Islet of Langerhans (tissue), 1 donor: ENCODE measurements at regions not wholly inside any gene's neighbourhood (a gene's known extent, or its start where the extent isn't known, plus 50 kb on each side); places are given as distances from the start of the nearest gene placed in this dataset.
"Not testable (repeated sequence)": the region's sequence is repeated elsewhere in the genome, so short reads cannot be mapped to it uniquely, and the experiment has no call there.

Experiments used
- FAIRE-seq: peaks from one replicate; lab custom pipeline; 2011; peaks lifted over from hg19 to GRCh38; lab: Jason Lieb, UNC

GRCh38 chr14:37712476-37712860 lies 117.0 kb downstream of the TTC6 start:
- FAIRE-seq = not testable (repeated sequence)

GRCh38 chr14:37712976-37713431 lies 117.6 kb downstream of the TTC6 start:
- no peak for FAIRE-seq

GRCh38 chr14:37720131-37720530 lies 124.7 kb downstream of the TTC6 start:
- no peak for FAIRE-seq

- no peak for FAIRE-seq
These were observed 126.7 kb downstream of the TTC6 start for GRCh38 chr14:37721976-37722659.

- no peak for FAIRE-seq
These were observed 128.1 kb downstream of the TTC6 start for GRCh38 chr14:37723515-37723914.

- peak; percentile 30 for FAIRE-seq
These were observed 131.3 kb downstream of the TTC6 start for GRCh38 chr14:37726708-37727107.

GRCh38 chr14:37729218-37729617 lies 133.8 kb downstream of the TTC6 start:
- no peak for FAIRE-seq

GRCh38 chr14:37731094-37731493 lies 135.7 kb downstream of the TTC6 start:
- no peak for FAIRE-seq

- FAIRE-seq = no peak
These were observed 150.2 kb downstream of the TTC6 start for GRCh38 chr14:37745657-37746056.

- no peak for FAIRE-seq
These were observed 150.9 kb downstream of the TTC6 start for GRCh38 chr14:37746140-37746832.

- no peak for FAIRE-seq
These were observed 158.0 kb downstream of the TTC6 start for GRCh38 chr14:37753459-37753858.

- FAIRE-seq = not testable (repeated sequence)
These were observed 164.8 kb downstream of the TTC6 start for GRCh38 chr14:37760275-37760674.

GRCh38 chr14:37763266-37763665 lies 167.8 kb downstream of the TTC6 start:
- no peak for FAIRE-seq

- FAIRE-seq = not testable (repeated sequence)
These were observed 176.9 kb downstream of the TTC6 start for GRCh38 chr14:37772283-37772682.

- no peak for FAIRE-seq
These were observed 181.5 kb downstream of the TTC6 start for GRCh38 chr14:37776791-37777499.

GRCh38 chr14:37778135-37778943 lies 182.9 kb downstream of the TTC6 start:
- FAIRE-seq = no peak

GRCh38 chr14:37779480-37779879 lies 184.1 kb downstream of the TTC6 start:
- no peak for FAIRE-seq

- FAIRE-seq = not testable (repeated sequence)
These were observed 185.3 kb downstream of the TTC6 start for GRCh38 chr14:37780731-37781130.

GRCh38 chr14:37784203-37784826 lies 188.9 kb downstream of the TTC6 start:
- not testable (repeated sequence) for FAIRE-seq

GRCh38 chr14:37784827-37785223 lies 189.4 kb downstream of the TTC6 start:
- not testable (repeated sequence) for FAIRE-seq

- FAIRE-seq = not testable (repeated sequence)
These were observed 189.9 kb downstream of the TTC6 start for GRCh38 chr14:37785298-37785697.

- not testable (repeated sequence) for FAIRE-seq
These were observed 190.7 kb downstream of the TTC6 start for GRCh38 chr14:37786114-37786625.
